ENCODE measurements at regions not wholly inside any gene's neighbourhood (a gene's known extent, or its start where the extent isn't known, plus 50 kb on each side); places are given as distances from the start of the nearest gene placed in this dataset.

DNA sequence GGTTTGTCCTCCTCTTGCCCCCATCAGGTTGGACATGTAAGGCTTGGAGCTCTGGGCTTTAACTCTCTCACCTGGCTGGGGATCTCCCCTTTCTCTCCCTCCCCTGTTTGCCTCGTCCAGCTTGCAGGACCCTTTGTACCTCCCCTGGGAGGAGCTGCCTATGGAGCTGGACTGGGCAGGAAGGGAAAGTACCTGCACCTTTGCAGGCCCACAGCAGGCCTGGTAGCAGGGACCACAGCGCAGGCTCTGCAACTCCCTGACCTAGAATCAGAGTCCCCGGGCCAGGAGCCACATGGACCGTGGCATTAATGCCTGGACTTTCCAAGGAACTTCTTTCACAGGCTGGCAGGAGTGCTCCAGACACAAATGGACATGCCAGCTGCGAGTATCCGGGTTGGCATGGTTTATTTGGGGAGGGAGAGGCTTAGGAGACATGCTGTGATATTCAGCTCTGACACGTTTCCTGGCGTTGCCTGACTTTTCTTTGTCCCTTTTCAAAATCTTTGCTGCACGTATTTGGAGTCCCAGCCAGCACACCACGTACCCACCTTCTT, 268.5 kb upstream of the EXOC2 start:
- TF ChIP-seq SIN3A (IDR thresholded peaks at IDR 0.05; ENCODE audit: borderline replicate concordance, insufficient read depth, low read length) (no peak), TAF1 (IDR thresholded peaks at IDR 0.05; ENCODE audit: borderline replicate concordance, insufficient read depth, low read length) (no peak), FOXP2 (optimal IDR thresholded peaks at IDR 0.05; ENCODE audit: borderline replicate concordance, extremely low read depth, extremely low read length, insufficient read depth) (no peak), POLR2AphosphoS5 (IDR thresholded peaks at IDR 0.05; ENCODE audit: low read depth, low read length) (no peak)
- TF ChIP-seq, protein P1, sequence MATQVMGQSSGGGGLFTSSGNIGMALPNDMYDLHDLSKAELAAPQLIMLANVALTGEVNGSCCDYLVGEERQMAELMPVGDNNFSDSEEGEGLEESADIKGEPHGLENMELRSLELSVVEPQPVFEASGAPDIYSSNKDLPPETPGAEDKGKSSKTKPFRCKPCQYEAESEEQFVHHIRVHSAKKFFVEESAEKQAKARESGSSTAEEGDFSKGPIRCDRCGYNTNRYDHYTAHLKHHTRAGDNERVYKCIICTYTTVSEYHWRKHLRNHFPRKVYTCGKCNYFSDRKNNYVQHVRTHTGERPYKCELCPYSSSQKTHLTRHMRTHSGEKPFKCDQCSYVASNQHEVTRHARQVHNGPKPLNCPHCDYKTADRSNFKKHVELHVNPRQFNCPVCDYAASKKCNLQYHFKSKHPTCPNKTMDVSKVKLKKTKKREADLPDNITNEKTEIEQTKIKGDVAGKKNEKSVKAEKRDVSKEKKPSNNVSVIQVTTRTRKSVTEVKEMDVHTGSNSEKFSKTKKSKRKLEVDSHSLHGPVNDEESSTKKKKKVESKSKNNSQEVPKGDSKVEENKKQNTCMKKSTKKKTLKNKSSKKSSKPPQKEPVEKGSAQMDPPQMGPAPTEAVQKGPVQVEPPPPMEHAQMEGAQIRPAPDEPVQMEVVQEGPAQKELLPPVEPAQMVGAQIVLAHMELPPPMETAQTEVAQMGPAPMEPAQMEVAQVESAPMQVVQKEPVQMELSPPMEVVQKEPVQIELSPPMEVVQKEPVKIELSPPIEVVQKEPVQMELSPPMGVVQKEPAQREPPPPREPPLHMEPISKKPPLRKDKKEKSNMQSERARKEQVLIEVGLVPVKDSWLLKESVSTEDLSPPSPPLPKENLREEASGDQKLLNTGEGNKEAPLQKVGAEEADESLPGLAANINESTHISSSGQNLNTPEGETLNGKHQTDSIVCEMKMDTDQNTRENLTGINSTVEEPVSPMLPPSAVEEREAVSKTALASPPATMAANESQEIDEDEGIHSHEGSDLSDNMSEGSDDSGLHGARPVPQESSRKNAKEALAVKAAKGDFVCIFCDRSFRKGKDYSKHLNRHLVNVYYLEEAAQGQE (IDR thresholded peaks at IDR 0.05; ENCODE audit: insufficient read depth in 1 of 2, low read depth in 2 of 2, low read length in 2 of 2): no peak

- TF ChIP-seq TAF1 (IDR thresholded peaks at IDR 0.05; ENCODE audit: borderline replicate concordance, insufficient read depth, low read length) (no peak), SIN3A (IDR thresholded peaks at IDR 0.05; ENCODE audit: borderline replicate concordance, insufficient read depth, low read length) (no peak), POLR2AphosphoS5 (IDR thresholded peaks at IDR 0.05; ENCODE audit: low read depth, low read length) (no peak), FOXP2 (optimal IDR thresholded peaks at IDR 0.05; ENCODE audit: borderline replicate concordance, extremely low read depth, extremely low read length, insufficient read depth) (no peak)
- TF ChIP-seq, protein P1 (IDR thresholded peaks at IDR 0.05; ENCODE audit: insufficient read depth in 1 of 2, low read depth in 2 of 2, low read length in 2 of 2): no peak
Measured at GRCh38 chr6:960356-960755, 267.4 kb upstream of the EXOC2 start.

DNA sequence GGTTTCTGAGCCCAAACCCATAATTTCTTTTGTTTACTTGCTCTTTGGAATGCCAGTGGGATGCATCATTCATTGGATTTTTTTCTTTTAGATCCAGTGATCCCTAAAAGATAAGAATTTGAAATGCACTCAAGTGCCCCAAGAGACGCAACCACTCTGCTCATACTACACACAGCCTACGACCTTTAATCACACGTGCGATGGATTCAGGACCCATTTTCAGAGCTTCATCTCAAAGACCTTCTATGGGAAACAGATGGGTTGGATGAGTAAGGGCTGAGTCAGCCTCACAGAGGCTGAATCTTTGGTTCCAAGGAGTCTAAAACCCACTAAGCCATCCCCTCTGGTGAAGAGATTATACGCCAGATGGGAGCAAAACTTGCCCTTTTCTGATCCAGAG, 265.5 kb upstream of the EXOC2 start:
- no peak for TF ChIP-seq SIN3A (IDR thresholded peaks at IDR 0.05; ENCODE audit: borderline replicate concordance, insufficient read depth, low read length)
- TF ChIP-seq TAF1 (IDR thresholded peaks at IDR 0.05; ENCODE audit: borderline replicate concordance, insufficient read depth, low read length): no peak
- TF ChIP-seq POLR2AphosphoS5 (IDR thresholded peaks at IDR 0.05; ENCODE audit: low read depth, low read length): no peak
- TF ChIP-seq, protein P1 (IDR thresholded peaks at IDR 0.05; ENCODE audit: insufficient read depth in 1 of 2, low read depth in 2 of 2, low read length in 2 of 2): no peak
- TF ChIP-seq FOXP2 (optimal IDR thresholded peaks at IDR 0.05; ENCODE audit: borderline replicate concordance, extremely low read depth, extremely low read length, insufficient read depth): no peak

DNA sequence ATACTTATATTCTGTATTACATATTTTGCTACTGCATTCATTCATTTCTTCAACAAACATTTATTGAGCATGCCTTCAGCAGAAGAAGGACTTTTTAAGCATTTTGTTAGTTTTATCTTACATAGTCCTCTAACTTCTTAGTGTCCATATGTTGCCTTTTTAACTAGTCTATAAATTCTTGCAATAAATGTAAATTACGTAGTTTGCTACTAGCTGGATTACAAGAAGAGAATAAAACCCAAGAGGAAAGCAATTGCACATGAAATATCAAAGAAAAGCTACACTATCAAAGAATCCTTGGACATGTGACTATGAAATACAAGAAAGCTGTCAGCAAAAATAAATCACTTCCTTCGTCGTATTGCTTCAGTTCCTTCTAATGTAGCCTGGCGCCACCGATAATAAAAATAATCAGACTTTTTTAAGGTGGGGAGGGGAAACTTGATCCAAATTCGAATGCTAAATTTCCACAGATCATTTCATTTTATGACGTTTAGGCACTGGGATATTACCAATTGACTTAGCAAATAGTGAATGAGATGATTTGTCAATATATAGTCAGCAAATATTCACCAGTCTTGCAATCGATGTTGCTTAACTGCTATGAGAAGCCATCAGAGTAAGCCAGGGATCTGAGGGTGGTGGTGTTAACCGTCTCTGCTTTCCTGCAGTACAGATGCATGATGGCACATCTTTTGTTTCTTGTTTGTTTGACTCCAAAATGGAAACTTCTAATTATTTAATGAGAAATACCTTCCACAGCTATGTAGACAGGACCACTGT, 258.7 kb upstream of the EXOC2 start:
- TF ChIP-seq POLR2AphosphoS5 (IDR thresholded peaks at IDR 0.05; ENCODE audit: low read depth, low read length) (no peak), FOXP2 (optimal IDR thresholded peaks at IDR 0.05; ENCODE audit: borderline replicate concordance, extremely low read depth, extremely low read length, insufficient read depth) (no peak), TAF1 (IDR thresholded peaks at IDR 0.05; ENCODE audit: borderline replicate concordance, insufficient read depth, low read length) (no peak), SIN3A (IDR thresholded peaks at IDR 0.05; ENCODE audit: borderline replicate concordance, insufficient read depth, low read length) (no peak)
- TF ChIP-seq, protein P1 (IDR thresholded peaks at IDR 0.05; ENCODE audit: insufficient read depth in 1 of 2, low read depth in 2 of 2, low read length in 2 of 2): no peak
